HG03342 (cell line): ENCODE measurements at regions not wholly inside any gene's neighbourhood (a gene's known extent, or its start where the extent isn't known, plus 50 kb on each side); places are given as distances from the start of the nearest gene placed in this dataset.
"Not testable (repeated sequence)": the region's sequence is repeated elsewhere in the genome, so short reads cannot be mapped to it uniquely, and the experiment has no call there.

Experiments
- ATAC-seq: cut with Tn5 transposase; IDR thresholded peaks from one replicate; pipeline ENCODE4 v1.9.1; 2021; ENCODE audit warnings: mild to moderate bottlenecking, moderate library complexity; ENCODE audit not compliant: unreplicated experiment

GRCh38 chrX:39427492-39427891 lies 626.2 kb downstream of the MID1IP1 start:
- no peak for ATAC-seq

DNA sequence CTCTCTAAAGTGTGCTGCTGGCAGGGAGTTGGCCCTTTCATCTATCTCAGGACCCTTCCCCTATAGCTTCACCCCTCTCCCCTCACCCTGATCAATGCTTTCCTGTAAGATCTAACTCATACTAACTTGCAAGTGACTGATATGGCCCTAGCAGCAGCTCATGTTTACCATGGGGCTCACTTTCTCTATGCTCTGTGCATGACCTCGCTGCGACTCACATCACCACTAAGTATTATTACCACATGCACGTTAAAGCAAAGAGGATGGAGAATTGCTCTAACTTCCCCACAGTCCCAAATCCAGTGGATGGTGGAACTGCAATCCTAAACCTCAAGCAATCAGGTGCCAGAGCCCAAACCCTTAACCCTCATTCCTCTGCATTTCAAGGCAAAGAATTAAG lies 626.6 kb downstream of the MID1IP1 start:
- ATAC-seq, result no peak

DNA sequence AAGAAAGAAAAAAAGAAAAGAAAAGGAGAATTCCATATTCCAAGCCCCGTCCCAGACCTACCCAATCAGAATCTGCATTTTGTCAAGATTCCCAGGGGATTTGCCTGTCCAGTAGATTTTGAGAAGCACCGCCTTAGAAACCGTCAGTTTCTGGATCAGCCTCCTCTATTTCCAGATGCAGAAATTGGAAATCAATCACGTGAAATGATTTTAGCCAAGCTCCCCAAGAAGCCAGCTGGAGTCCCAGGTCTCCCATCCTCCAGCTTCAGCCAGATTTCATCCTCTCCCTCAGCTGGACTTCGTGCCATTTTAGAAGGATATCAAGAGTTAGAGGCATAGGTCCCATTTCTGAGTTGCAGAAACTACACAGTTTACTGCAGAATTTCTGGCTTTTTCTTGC lies 629.3 kb downstream of the MID1IP1 start:
- no peak for ATAC-seq

GRCh38 chrX:39431893-39432292 lies 630.6 kb downstream of the MID1IP1 start:
- ATAC-seq, result no peak

- ATAC-seq, result not testable (repeated sequence)
Measured at GRCh38 chrX:39434671-39435070, 633.4 kb downstream of the MID1IP1 start.

DNA sequence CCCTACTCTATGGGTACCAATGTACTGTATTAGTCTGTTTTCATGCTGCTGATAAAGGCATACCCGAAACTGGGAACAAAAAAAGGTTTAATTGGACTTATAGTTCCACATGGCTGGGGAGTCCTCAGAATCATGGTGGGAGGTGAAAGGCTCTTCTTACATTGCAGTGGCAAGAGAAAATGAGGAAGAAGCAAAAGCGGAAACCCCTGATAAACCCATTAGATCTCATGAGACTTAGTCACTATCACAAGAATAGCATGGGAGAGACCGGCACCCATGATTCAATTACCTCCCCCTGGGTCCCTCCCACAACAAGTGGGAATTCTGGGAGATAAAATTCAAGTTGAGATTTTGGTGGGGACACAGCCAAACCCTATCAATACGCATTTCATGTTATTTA lies 635.3 kb downstream of the MID1IP1 start:
- not testable (repeated sequence) for ATAC-seq

DNA sequence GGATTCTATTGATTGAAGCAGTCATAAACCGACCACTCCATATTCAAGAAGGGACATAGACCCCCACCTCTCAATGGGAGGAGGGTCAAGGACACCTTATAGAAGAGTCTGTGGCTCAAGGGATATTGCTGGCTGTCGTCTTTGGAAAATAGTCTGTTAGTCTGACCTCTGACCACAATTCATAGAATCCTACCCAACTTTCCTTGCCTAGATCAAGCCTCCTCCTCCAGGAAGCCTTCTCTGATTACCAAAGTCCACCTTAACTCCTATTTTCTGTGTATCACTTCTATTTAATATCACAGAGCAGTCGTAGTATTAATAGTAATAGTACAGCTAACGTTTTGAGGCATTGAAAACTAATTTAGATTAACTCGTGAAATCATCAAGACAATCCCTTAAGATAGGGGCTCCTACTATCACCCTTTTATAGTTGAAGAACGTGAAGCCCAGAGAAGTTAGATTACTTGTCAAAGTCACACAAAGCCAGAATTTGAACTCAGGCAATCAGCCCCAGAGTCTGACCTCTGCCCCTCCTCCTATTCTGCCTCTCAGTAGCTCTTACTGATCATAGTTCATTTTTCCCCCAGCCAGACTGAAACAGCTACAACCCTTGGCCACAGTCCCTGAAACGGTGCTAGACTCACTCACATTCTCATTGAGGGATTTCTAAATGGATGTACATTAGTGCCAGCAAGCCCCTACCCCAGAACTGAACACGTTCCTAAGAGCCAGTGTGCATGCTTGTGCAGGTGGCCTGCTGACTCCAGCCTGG lies 636.6 kb downstream of the MID1IP1 start:
- ATAC-seq, result no peak

DNA sequence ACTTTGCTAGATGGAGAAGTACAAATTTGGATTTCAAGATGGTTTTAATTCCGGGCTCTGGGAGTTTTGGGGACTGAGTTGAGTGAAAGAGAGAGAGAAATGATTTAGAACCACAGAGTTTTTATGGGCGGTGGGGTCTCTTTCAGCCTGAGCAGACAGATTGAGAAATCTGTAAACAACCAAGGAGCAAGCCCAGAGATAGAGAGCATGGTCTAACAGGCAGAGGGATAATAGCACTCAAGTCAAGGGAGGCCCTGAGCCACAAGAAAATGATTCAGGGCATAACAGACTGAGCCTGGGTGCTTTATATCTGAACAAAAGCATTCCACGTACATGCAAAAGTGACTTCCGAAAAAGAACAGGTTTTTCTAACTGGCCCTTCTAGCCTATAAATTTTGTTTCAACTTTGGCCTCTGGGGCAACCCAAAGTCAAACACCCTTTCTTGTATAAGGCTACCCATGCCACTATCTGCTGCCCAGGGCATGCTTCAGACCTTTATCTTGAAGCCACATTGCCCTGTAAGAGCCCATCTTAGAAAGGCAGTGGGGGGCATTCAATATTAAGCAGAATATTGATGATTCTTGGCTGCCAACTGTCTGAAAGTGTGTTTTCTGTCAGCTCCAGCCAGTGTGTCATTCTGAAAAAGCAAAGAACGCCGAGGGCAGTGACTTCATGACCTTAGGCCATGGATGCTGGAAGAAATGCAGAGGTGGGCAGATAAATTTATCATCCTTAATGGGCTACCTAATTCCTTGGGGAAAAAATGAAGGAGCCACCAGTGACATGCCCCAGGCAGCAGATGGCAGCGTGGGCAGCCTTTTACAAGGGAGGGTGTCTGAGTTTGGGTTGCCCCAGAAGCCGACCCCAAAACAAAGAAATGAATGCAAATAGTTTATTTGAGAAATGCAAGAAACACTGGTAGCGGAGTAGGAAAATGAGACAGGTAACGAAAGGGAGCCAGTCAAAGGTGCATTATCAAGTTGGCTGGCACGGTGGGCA lies 637.6 kb downstream of the MID1IP1 start:
- ATAC-seq, result no peak

GRCh38 chrX:39439906-39440798 lies 638.9 kb downstream of the MID1IP1 start:
- ATAC-seq, result peak; percentile 69

- ATAC-seq, result peak; percentile 19
Measured at GRCh38 chrX:39440799-39441284, 639.6 kb downstream of the MID1IP1 start.

GRCh38 chrX:39442332-39442731 lies 641.1 kb downstream of the MID1IP1 start:
- ATAC-seq, result no peak

DNA sequence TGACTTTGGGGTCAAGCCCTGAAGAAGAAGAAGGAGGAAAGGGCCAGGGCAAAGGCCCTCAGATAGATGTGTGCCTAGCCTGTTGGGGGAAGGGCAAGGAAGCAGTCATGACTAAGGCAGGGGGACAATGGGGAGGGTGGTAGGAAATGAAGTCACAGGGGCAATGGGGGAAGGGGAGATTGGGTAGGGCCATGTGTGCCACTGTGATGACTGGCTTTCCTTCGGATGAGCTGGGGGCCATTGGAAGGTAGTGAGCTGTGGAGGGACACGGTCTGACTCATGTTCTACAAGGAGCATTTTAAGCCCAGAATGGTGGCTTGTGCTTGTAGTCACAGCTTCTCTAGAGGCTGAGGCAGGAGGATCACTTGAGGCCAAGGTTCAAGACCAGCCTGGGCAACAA lies 642.0 kb downstream of the MID1IP1 start:
- no peak for ATAC-seq

GRCh38 chrX:39445336-39445735 lies 644.1 kb downstream of the MID1IP1 start:
- ATAC-seq, result no peak

DNA sequence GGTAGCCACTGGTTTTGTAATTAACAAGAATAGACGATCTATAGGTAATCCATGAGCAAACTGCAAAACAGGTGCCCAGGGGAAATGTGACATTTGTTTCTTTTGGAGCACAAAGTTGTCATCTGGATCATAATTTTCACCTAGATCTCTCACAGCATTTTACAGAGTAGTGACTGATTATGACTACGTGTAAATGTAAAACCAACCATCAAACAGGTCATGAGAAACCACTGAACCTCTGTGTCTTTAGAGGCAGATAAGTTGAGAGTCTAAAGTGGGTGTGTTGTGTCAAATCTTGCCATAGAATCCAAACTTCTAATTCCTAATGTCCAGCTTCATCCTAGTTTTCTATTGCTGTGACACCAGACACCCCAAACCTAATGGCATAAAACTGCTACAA lies 648.1 kb downstream of the MID1IP1 start:
- ATAC-seq, result no peak

DNA sequence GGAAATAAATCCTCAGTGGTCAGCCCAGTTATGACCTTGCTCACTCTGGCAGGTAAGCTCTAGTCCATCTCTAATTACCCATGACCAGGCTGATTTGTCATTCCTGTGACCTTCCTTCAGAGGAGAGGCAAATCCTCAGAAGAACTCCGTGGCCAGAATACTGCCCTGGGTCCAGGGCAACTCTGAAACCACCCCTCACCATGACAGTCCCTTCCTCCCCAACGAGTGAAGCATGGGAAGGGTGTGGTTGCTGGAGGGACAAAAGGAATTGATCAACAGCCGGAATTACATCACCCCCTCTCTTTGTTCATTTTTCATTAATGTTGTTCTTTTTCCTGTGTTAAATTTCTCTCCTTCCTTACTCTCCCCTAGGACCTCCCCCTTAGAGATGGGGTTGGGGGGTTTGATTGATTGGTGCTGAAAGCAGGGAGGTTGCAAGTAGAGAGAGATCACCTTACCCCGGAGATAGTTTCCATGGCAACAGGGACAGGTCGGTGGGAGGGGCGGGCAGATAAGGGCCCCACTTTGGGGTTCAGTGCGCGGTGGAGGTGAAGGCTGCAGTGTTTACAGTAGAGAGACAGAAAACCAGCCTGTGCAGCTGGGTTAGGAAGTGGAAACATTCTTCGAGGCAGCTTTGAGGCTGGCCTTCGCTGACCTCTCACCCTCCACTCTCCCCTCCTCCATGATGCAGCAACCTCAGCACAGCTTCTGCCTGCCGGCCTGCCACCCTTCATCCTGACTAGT lies 647.4 kb downstream of the BCOR start:
- no peak for ATAC-seq

DNA sequence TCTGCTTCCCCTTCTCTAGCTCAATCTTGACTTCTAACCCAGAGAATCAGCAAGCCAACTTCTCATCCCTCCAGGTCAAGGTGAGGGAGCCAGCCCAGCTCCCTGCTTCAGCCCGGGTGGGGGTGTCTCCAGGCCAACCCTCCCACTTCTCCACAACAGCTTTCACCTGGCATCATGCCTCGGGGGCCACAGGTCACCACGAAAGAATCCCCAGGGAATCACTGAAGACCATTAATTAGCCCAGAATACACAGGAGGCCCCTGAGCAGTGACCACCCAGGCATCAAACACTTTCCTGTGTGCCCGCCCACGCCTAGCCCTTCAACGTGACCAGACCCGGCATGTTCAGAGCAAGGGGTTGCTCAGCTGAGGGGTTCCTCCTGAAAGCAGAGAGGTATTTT lies 646.7 kb downstream of the BCOR start:
- ATAC-seq, result no peak

- no peak for ATAC-seq
Measured at GRCh38 chrX:39452401-39452800, 645.4 kb downstream of the BCOR start.

DNA sequence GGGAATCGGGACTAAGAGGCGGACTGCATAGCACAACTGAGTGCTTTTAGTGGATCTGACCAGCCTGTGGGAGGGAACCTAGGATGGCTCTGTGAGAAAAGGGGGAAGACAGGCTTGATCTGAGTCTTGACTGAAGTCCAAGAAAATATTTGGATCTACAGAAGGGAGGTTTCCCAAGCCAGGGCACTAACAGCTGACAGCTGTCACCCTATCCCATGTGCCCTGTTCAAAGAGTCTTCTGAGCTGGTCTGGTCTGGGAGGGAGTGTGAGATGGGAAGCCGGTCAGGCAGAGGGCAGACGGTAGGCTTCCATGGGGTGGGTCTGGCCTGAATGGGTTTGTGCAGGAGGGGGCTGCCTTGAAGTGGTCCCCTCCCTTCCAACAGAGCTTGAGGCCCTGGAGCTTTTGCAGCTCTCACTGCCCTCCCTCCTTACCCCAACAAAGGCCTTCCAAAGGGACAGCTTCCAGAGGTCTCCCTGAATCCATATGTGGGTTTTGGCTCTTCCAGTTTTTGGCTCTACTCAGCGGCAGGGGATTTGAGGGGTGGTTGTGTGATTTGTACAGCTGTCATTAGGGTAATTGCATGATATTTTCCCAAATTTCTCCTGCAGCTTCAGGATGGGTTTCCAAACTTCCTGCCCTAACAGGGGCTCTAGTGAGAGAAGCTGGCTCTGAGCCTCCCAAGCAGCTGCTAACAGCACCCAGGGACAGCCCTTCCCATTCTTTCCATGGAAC lies 643.7 kb downstream of the BCOR start:
- ATAC-seq, result no peak

GRCh38 chrX:39456894-39457604 lies 640.7 kb downstream of the BCOR start:
- ATAC-seq, result no peak
